Uterus (tissue), 2 donors: ENCODE measurements at regions not wholly inside any gene's neighbourhood (a gene's known extent, or its start where the extent isn't known, plus 50 kb on each side); places are given as distances from the start of the nearest gene placed in this dataset.

Experiments used
- CTCF ChIP-seq, 4 experiments: fragments of 200-600 bp in 2 of 4; fragments of 450-650 bp in 2 of 4; sonication (generic) in 2 of 4; IDR thresholded peaks; one replicate each; pipeline ENCODE4 v1.5.1; 2016 to 2019; ENCODE audit warnings: antibody characterized with exemption in 4 of 4, mild to moderate bottlenecking in 2 of 4, moderate library complexity in 1 of 4
- POLR2A ChIP-seq, 2 donors: fragments of 450-650 bp; IDR thresholded peaks; one replicate each; pipeline ENCODE4 v1.6.1; 2016; ENCODE audit warnings: antibody characterized with exemption in 2 of 2, mild to moderate bottlenecking in 1 of 2, moderate library complexity in 1 of 2

GRCh38 chr6:95203153-95203754 lies 374.1 kb upstream of the MANEA start:
- TF ChIP-seq CTCF (IDR thresholded peaks at IDR 0.05) (no peak), POLR2A (IDR thresholded peaks at IDR 0.05) (no peak)
